Loucy (cell line): ENCODE measurements at regions not wholly inside any gene's neighbourhood (a gene's known extent, or its start where the extent isn't known, plus 50 kb on each side); places are given as distances from the start of the nearest gene placed in this dataset.

ENCODE experiments used
- CTCF ChIP-seq: fragments of 200-600 bp; sonication (generic); conservative IDR thresholded peaks from 2 replicates; pipeline ENCODE4 v1.5.1; 2014; ENCODE audit warnings: mild to moderate bottlenecking, antibody characterized with exemption, low read length
- EZH2phosphoT487 ChIP-seq: fragments of 200-600 bp; IDR thresholded peaks from 2 replicates; pipeline ENCODE4 v1.6.1; 2018; ENCODE audit warnings: antibody characterized with exemption, mild to moderate bottlenecking, moderate library complexity, borderline replicate concordance

GRCh38 chr22:23453277-23453676, 126.8 kb downstream of the IGLL1 start:
- TF ChIP-seq CTCF (no peak), EZH2phosphoT487 (no peak)
